Tibial artery (tissue), 4 donors: ENCODE measurements at regions not wholly inside any gene's neighbourhood (a gene's known extent, or its start where the extent isn't known, plus 50 kb on each side); places are given as distances from the start of the nearest gene placed in this dataset.

Experiments used
- DNase-seq, 2 donors: peaks; one replicate each; pipeline ENCODE4 v3.0.0-alpha.2; 2019
- H3K27ac ChIP-seq, 2 donors: fragments of 200-600 bp; sonication (generic) in 1 of 2; 1 replicate in 1 of 2; 2 replicates in 1 of 2; pipeline ENCODE4 v1.5.1; 2018 to 2019; ENCODE audit warnings: mild to moderate bottlenecking in 1 of 2
- H3K27me3 ChIP-seq, 2 donors: fragments of 200-600 bp; sonication (generic) in 1 of 2; one replicate each; pipeline versions ENCODE4 v1.5.1 to v1.6.0; 2016 to 2019
- H3K36me3 ChIP-seq, 3 donors: fragments of 200-600 bp; sonication (generic) in 2 of 3; one replicate each; pipeline ENCODE4 v1.5.1; 2016 to 2019; ENCODE audit warnings: mild to moderate bottlenecking in 2 of 3
- H3K4me1 ChIP-seq, 4 donors: fragments of 200-600 bp; sonication (generic) in 2 of 4; 1 replicate in 3 of 4; 2 replicates in 1 of 4; pipeline ENCODE4 v1.5.1; 2016 to 2019
- H3K4me3 ChIP-seq, 2 donors: fragments of 200-600 bp; sonication (generic) in 1 of 2; 1 replicate in 1 of 2; 2 replicates in 1 of 2; pipeline ENCODE4 v1.5.1; 2018 to 2019; ENCODE audit warnings: mild to moderate bottlenecking in 2 of 2
- H3K9me3 ChIP-seq, 3 donors: fragments of 200-600 bp; sonication (generic) in 1 of 3; one replicate each; pipeline ENCODE4 v1.5.1; 2016 to 2019
- CTCF ChIP-seq, 2 experiments: fragments of 200-600 bp in 1 of 2; fragments of 450-650 bp in 1 of 2; IDR thresholded peaks; one replicate each; pipeline ENCODE4 v1.5.1; 2017 to 2019; ENCODE audit warnings: antibody characterized with exemption in 2 of 2, mild to moderate bottlenecking in 1 of 2, moderate library complexity in 1 of 2
- intact Hi-C: fragments of 100-400 bp; cut with DNase I; formaldehyde crosslinking; loops from one replicate; pipeline ENCODE4 v1.15.0; 2023; ENCODE audit warnings: low total_unique reads

GRCh38 chr17:33986566-33986965 lies 268.5 kb upstream of the CCL2 start:
- Histone ChIP-seq H3K27me3 (no peaks in the 10 kb centered on the region), H3K36me3 (no peaks in the 10 kb centered on the region), H3K9me3 (no peaks in the 10 kb centered on the region), H3K4me1 (no peaks in the 10 kb centered on the region), H3K4me3 (no peak overlapping the region), H3K27ac (no peak overlapping the region)
- no peak for DNase-seq
- TF ChIP-seq CTCF (IDR thresholded peaks at IDR 0.05): no peak
- intact Hi-C loops: no loop called here

- intact Hi-C loops: no loop called here
- no peaks in the 10 kb centered on the region for H3K9me3 ChIP-seq
- H3K4me3 ChIP-seq: no peak overlapping the region
- no peaks in the 10 kb centered on the region for H3K36me3 ChIP-seq
- no peak overlapping the region for H3K27ac ChIP-seq
- H3K4me1 ChIP-seq: no peaks in the 10 kb centered on the region
- no peaks in the 10 kb centered on the region for H3K27me3 ChIP-seq
- TF ChIP-seq CTCF (IDR thresholded peaks at IDR 0.05): no peak
- no peak for DNase-seq
Observed at GRCh38 chr17:33987162-33987561, 267.9 kb upstream of the CCL2 start.

GRCh38 chr17:33989361-33990148 lies 265.5 kb upstream of the CCL2 start:
- Histone ChIP-seq H3K4me1 (no peaks in the 10 kb centered on the region), H3K9me3 (no peaks in the 10 kb centered on the region), H3K27ac (no peak overlapping the region), H3K27me3 (no peaks in the 10 kb centered on the region), H3K4me3 (no peak overlapping the region), H3K36me3 (no peaks in the 10 kb centered on the region)
- DNase-seq: no peak
- intact Hi-C loops: no loop called here
- no peak for TF ChIP-seq CTCF (IDR thresholded peaks at IDR 0.05)

GRCh38 chr17:33990943-33991706 lies 264.0 kb upstream of the CCL2 start:
- no peak for DNase-seq
- no peaks in the 10 kb centered on the region for H3K36me3 ChIP-seq
- no peak for TF ChIP-seq CTCF (IDR thresholded peaks at IDR 0.05)
- H3K9me3 ChIP-seq: no peaks in the 10 kb centered on the region
- no peaks in the 10 kb centered on the region for H3K4me1 ChIP-seq
- intact Hi-C loops: no loop called here
- H3K27ac ChIP-seq: no peak overlapping the region
- no peaks in the 10 kb centered on the region for H3K27me3 ChIP-seq
- H3K4me3 ChIP-seq: no peak overlapping the region

GRCh38 chr17:33992113-33992512 lies 263.0 kb upstream of the CCL2 start:
- H3K27ac ChIP-seq: no peak overlapping the region
- intact Hi-C loops: no loop called here
- no peak for TF ChIP-seq CTCF (IDR thresholded peaks at IDR 0.05)
- DNase-seq: no peak
- peaks cover 0 to 5% (median 0%) of the 10 kb centered on the region in 3 donors for H3K9me3 ChIP-seq
- H3K4me1 ChIP-seq: no peaks in the 10 kb centered on the region
- H3K36me3 ChIP-seq: no peaks in the 10 kb centered on the region
- no peak overlapping the region for H3K4me3 ChIP-seq
- no peaks in the 10 kb centered on the region for H3K27me3 ChIP-seq
